Effector CD8-positive, alpha-beta T cell (primary cell): ENCODE measurements at regions not wholly inside any gene's neighbourhood (a gene's known extent, or its start where the extent isn't known, plus 50 kb on each side); places are given as distances from the start of the nearest gene placed in this dataset.
"Not testable (repeated sequence)": the region's sequence is repeated elsewhere in the genome, so short reads cannot be mapped to it uniquely, and the experiment has no call there.

Source experiments
- DNase-seq: peaks from one replicate; lab custom pipeline; 2025; lab: John Stamatoyannopoulos, UW

- no peak for DNase-seq
Observed at GRCh38 chr10:44567471-44567870, 182.6 kb upstream of the CXCL12 start.

GRCh38 chr10:44569193-44570091 lies 184.5 kb upstream of the CXCL12 start:
- DNase-seq = no peak

GRCh38 chr10:44571701-44572100 lies 186.8 kb upstream of the CXCL12 start:
- no peak for DNase-seq

- no peak for DNase-seq
Observed at GRCh38 chr10:44572146-44572545, 187.2 kb upstream of the CXCL12 start.

GRCh38 chr10:44573821-44574220 lies 188.9 kb upstream of the CXCL12 start:
- no peak for DNase-seq

GRCh38 chr10:44574596-44575480 lies 189.9 kb upstream of the CXCL12 start:
- no peak for DNase-seq

GRCh38 chr10:44575601-44576380 lies 190.9 kb upstream of the CXCL12 start:
- no peak for DNase-seq

GRCh38 chr10:44576702-44577191 lies 191.8 kb upstream of the CXCL12 start:
- no peak for DNase-seq

GRCh38 chr10:44577533-44577932 lies 192.6 kb upstream of the CXCL12 start:
- DNase-seq = no peak

- no peak for DNase-seq
Observed at GRCh38 chr10:44578271-44578670, 193.4 kb upstream of the CXCL12 start.

- DNase-seq = not testable (repeated sequence)
Observed at GRCh38 chr10:44578963-44579362, 194.1 kb upstream of the CXCL12 start.

GRCh38 chr10:44581996-44582395 lies 197.1 kb upstream of the CXCL12 start:
- no peak for DNase-seq

- no peak for DNase-seq
Observed at GRCh38 chr10:44587488-44588318, 202.8 kb upstream of the CXCL12 start.

- DNase-seq = no peak
Observed at GRCh38 chr10:44589181-44589943, 204.5 kb upstream of the CXCL12 start.

- no peak for DNase-seq
Observed at GRCh38 chr10:44589944-44590449, 205.1 kb upstream of the CXCL12 start.

GRCh38 chr10:44591911-44592310 lies 207.0 kb upstream of the CXCL12 start:
- no peak for DNase-seq

GRCh38 chr10:44593952-44594351 lies 209.1 kb upstream of the CXCL12 start:
- no peak for DNase-seq

- no peak for DNase-seq
Observed at GRCh38 chr10:44607116-44607515, 222.2 kb upstream of the CXCL12 start.

GRCh38 chr10:44618910-44619309 lies 234.0 kb upstream of the CXCL12 start:
- no peak for DNase-seq

- DNase-seq = no peak
Observed at GRCh38 chr10:44619521-44619920, 234.6 kb upstream of the CXCL12 start.
